Medulla oblongata (tissue), 1 donor: ENCODE measurements at regions not wholly inside any gene's neighbourhood (a gene's known extent, or its start where the extent isn't known, plus 50 kb on each side); places are given as distances from the start of the nearest gene placed in this dataset.

Experiments
- DNase-seq: peaks from one replicate; pipeline ENCODE4 v3.0.0-alpha.2; 2015; ENCODE audit errors: extremely low spot score

- no peak for DNase-seq
These were observed 94.4 kb upstream of the GPC1 start for GRCh38 chr2:240341064-240341463.

- no peak for DNase-seq
These were observed 91.9 kb upstream of the GPC1 start for GRCh38 chr2:240343548-240343947.

GRCh38 chr2:240344904-240345303, 90.6 kb upstream of the GPC1 start:
- DNase-seq: no peak

GRCh38 chr2:240346015-240346752, 89.3 kb upstream of the GPC1 start:
- DNase-seq: no peak

GRCh38 chr2:240346753-240347372, 88.6 kb upstream of the GPC1 start:
- no peak for DNase-seq

- DNase-seq: no peak
These were observed 88.0 kb upstream of the GPC1 start for GRCh38 chr2:240347373-240347940.

- DNase-seq: no peak
These were observed 87.4 kb upstream of the GPC1 start for GRCh38 chr2:240347949-240348500.

GRCh38 chr2:240348522-240348921, 86.9 kb upstream of the GPC1 start:
- no peak for DNase-seq

- DNase-seq: no peak
These were observed 86.1 kb upstream of the GPC1 start for GRCh38 chr2:240349133-240350005.

GRCh38 chr2:240350006-240350355, 85.5 kb upstream of the GPC1 start:
- no peak for DNase-seq

GRCh38 chr2:240350696-240351087, 84.8 kb upstream of the GPC1 start:
- DNase-seq: no peak

GRCh38 chr2:240351088-240351741, 84.2 kb upstream of the GPC1 start:
- DNase-seq: no peak

- no peak for DNase-seq
These were observed 83.5 kb upstream of the GPC1 start for GRCh38 chr2:240351826-240352426.

- DNase-seq: no peak
These were observed 82.2 kb upstream of the GPC1 start for GRCh38 chr2:240353086-240353798.

GRCh38 chr2:240353944-240354343, 81.5 kb upstream of the GPC1 start:
- DNase-seq: no peak

- DNase-seq: no peak
These were observed 80.2 kb upstream of the GPC1 start for GRCh38 chr2:240355001-240355891.

- DNase-seq: no peak
These were observed 79.5 kb upstream of the GPC1 start for GRCh38 chr2:240355962-240356361.

- DNase-seq: no peak
These were observed 78.5 kb upstream of the GPC1 start for GRCh38 chr2:240356700-240357640.
